ENCODE measurements at regions not wholly inside any gene's neighbourhood (a gene's known extent, or its start where the extent isn't known, plus 50 kb on each side); places are given as distances from the start of the nearest gene placed in this dataset.

DNA sequence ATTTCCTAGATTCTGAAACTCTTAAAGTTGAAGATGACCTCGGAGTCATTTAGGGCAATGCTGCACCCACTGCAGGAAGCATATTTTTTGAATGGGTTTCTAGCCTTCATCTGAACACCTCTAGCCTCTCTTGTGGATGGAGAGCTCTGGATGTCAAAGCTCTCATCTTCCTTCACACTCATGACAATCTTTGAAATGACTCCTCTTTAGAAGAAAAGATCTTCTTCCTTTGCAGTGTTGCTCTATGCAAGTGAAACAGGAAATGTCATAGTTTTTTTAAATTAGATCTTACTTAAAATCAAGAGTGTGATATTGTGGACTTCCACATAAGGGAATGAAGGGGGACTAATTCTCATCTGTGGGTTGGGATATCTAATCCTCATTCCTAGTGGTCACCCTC, 86.3 kb upstream of the GRIP1 start:
- Mint-ChIP-seq H3K4me3 (ENCODE audit: low read depth, unreplicated experiment) (no peak overlapping the region), H3K9me3 (ENCODE audit: low read depth, unreplicated experiment) (peaks cover 6% of the 10 kb centered on the region), H3K27me3 (ENCODE audit: unreplicated experiment) (no peaks in the 10 kb centered on the region), H3K4me1 (ENCODE audit: low read depth, unreplicated experiment) (no peaks in the 10 kb centered on the region), H3K36me3 (ENCODE audit: insufficient read depth, unreplicated experiment) (no peaks in the 10 kb centered on the region), H3K27ac (ENCODE audit: unreplicated experiment) (no peak overlapping the region)
- no peak for TF ChIP-seq CTCF (IDR thresholded peaks at IDR 0.05; ENCODE audit: unreplicated experiment)
- no peak for DNase-seq
- intact Hi-C loops (cut with micrococcal nuclease; ENCODE audit: unreplicated experiment), result no loop called here
- CTCF ChIA-PET, result interaction anchor here (0.9 kb wide), 1 partner anchor 29 kb away, joined by 6 read pairs; no protein-coding TSS in a partner anchor
- BruUV-seq (replicated peaks), result no TSS peak

- H3K4me3 Mint-ChIP-seq (ENCODE audit: low read depth, unreplicated experiment), result no peak overlapping the region
- H3K9me3 Mint-ChIP-seq (ENCODE audit: low read depth, unreplicated experiment), result no peaks in the 10 kb centered on the region
- H3K27me3 Mint-ChIP-seq (ENCODE audit: unreplicated experiment), result no peaks in the 10 kb centered on the region
- CTCF ChIA-PET, result no interaction called here
- intact Hi-C loops (cut with micrococcal nuclease; ENCODE audit: unreplicated experiment), result no loop called here
- DNase-seq, result no peak
- H3K4me1 Mint-ChIP-seq (ENCODE audit: low read depth, unreplicated experiment), result no peaks in the 10 kb centered on the region
- no peaks in the 10 kb centered on the region for H3K36me3 Mint-ChIP-seq (ENCODE audit: insufficient read depth, unreplicated experiment)
- BruUV-seq (replicated peaks), result no TSS peak
- H3K27ac Mint-ChIP-seq (ENCODE audit: unreplicated experiment), result no peak overlapping the region
- no peak for TF ChIP-seq CTCF (IDR thresholded peaks at IDR 0.05; ENCODE audit: unreplicated experiment)
Measured at GRCh38 chr12:66767536-66767935, 88.7 kb upstream of the GRIP1 start.

DNA sequence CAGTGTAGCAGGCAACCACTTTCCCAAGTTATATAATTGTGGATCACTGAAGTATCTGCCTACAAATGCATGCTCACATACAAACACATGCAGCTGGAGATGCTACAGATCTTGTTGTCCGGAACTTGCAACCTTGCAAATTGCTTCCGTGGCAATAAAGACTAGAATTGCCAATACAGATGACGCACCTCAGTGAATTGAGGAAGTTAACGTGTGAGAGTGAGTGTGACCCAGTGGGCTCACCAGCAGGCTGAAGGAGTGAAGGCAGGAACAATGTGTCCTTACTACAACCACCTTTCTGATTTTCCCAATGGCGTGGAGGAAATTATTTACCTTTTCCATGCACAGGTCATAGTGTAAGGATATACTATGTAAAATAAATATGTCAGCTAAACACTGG, 89.4 kb upstream of the GRIP1 start:
- no peak overlapping the region for H3K27ac Mint-ChIP-seq (ENCODE audit: unreplicated experiment)
- H3K4me1 Mint-ChIP-seq (ENCODE audit: low read depth, unreplicated experiment), result no peaks in the 10 kb centered on the region
- H3K36me3 Mint-ChIP-seq (ENCODE audit: insufficient read depth, unreplicated experiment), result no peaks in the 10 kb centered on the region
- CTCF ChIA-PET, result no interaction called here
- DNase-seq, result no peak
- H3K4me3 Mint-ChIP-seq (ENCODE audit: low read depth, unreplicated experiment), result no peak overlapping the region
- no TSS peak for BruUV-seq (replicated peaks)
- intact Hi-C loops (cut with micrococcal nuclease; ENCODE audit: unreplicated experiment), result no loop called here
- no peak for TF ChIP-seq CTCF (IDR thresholded peaks at IDR 0.05; ENCODE audit: unreplicated experiment)
- no peaks in the 10 kb centered on the region for H3K27me3 Mint-ChIP-seq (ENCODE audit: unreplicated experiment)
- no peaks in the 10 kb centered on the region for H3K9me3 Mint-ChIP-seq (ENCODE audit: low read depth, unreplicated experiment)

DNA sequence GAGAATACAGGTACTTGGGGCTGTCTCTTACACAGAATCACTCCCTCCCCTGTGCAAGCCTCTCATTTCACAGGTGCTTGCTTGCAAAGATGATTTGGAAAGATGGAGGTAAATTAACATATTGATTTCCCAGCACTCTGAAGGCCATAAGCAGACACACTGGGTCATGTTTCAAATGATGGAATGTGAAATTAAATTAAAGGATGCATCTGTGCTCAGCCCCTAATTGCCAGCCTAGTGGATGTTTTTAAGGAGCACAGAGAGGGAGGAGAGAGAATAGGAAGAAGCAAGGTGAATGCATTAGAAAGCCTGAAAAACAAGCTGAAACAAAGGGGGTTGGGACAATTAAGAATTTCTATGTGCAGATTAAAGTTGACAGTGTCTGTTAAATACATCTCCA, 96.1 kb upstream of the GRIP1 start:
- Mint-ChIP-seq H3K27ac (ENCODE audit: unreplicated experiment) (no peak overlapping the region), H3K9me3 (ENCODE audit: low read depth, unreplicated experiment) (peaks cover 3% of the 10 kb centered on the region), H3K4me1 (ENCODE audit: low read depth, unreplicated experiment) (peaks cover 16% of the 10 kb centered on the region), H3K4me3 (ENCODE audit: low read depth, unreplicated experiment) (no peak overlapping the region), H3K36me3 (ENCODE audit: insufficient read depth, unreplicated experiment) (no peaks in the 10 kb centered on the region), H3K27me3 (ENCODE audit: unreplicated experiment) (no peaks in the 10 kb centered on the region)
- CTCF ChIA-PET, result no interaction called here
- no peak for TF ChIP-seq CTCF (IDR thresholded peaks at IDR 0.05; ENCODE audit: unreplicated experiment)
- BruUV-seq (replicated peaks), result no TSS peak
- DNase-seq, result no peak
- intact Hi-C loops (cut with micrococcal nuclease; ENCODE audit: unreplicated experiment), result no loop called here

All from Calu3 (cell line).